ENCODE measurements at regions not wholly inside any gene's neighbourhood (a gene's known extent, or its start where the extent isn't known, plus 50 kb on each side); places are given as distances from the start of the nearest gene placed in this dataset.

DNA sequence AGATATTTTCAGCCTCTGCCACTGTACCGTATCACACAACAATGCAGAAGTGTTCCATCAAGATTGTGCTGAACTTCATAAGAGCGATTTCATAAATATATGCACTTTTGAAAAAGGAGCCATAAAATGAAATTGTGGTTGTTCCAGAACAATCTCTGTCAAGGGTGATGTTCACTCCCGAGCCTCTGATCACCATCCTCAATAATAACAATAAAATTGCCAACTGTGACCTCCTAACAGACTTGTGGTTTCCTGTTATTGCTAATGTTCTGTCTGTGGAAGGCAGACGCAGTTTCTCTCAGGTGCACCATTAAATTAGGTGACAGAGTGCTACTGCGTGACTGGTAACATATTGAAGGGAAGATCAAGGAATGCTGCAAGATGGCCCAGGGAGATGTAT, 383.7 kb downstream of the SOCS6 start:
- DNase-seq (ENCODE audit: low spot score): no peak

DNA sequence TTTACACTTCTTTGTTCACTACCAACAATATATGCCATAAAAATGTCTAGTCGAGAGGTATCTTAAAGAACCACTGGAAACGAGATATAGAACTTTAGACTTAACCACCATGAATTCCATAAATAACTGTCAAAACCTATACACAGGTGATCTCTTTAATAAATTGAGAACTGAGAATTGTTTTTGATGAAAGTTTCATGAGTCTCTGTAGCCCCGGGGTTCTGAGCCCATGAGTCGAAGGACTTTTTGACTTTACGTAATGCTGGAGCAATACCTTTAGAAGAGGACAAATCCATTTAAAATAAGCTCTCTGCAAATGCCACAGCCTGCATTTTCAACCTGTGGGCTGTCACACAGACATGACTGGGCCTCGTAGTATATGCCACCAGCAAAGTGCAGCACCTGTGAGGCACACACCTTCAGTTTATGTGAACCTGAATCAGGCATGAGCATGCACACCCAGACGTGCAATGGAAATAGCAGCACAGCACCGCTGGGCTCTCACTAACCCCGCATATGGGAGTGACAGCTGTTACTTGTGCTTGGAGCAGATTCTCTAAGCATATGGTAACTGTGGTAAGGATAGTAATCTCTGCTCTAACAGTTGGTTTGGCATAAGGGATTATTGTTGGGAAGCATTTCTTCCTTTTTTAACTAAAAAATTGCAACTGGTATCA, 383.2 kb downstream of the SOCS6 start:
- DNase-seq (ENCODE audit: low spot score): no peak

DNA sequence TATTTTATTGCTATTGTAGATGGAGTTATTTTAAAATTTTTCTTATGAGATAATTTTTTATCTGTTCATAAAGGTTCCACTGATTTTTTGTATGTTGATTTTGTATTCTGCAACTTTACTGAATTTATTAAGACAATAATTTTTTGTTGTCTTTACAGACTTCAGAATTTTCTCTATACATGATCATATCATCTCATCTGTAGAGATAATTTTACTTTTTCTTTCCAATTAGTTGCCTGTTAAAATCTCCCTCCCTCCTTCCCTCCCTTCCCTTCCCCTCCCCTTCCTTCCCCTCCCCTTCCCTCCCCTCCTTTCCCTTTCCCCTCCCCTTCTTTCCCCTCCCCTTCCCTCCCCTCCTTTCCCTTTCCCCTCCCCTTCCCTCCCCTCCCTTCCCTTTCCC, 378.1 kb downstream of the SOCS6 start:
- no peak for DNase-seq (ENCODE audit: low spot score)

DNA sequence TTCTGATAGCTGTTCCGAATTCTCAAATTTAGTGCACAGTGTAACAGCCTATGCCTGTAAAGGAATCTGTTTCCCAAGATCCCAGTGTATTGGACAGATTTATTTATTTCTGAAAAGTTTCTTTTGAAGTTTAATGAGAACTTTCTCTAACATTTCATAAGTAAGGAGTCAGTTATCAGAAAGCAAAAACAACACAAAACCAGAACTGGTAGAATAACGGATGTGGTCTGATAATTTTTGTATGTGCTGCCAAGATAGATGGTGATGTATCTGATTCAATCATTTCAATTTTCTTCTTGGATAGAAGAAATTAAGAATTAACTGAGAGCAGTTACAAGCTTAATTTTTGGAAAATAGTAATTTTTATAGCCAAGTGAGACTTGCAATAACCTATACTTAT, 374.3 kb downstream of the SOCS6 start:
- no peak for DNase-seq (ENCODE audit: low spot score)

DNA sequence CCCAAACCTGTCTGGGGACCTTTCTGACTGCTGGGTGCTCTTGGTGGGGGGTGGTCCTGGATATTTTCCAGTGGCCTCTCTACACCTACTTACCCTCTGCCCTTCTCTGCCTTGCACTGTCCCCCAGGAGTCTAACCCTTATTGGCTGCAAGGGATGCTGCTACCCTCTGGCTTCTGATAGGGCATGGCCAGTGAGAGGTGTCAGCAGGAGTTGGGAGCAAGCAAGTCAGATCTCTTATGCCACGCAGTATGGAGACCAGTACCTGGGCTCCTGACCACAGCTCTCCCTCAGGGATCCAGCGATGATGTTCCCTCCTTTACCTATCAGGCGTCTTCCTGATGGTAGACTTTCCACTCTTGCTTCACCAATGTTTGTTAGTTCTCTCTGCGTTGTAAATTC, 373.7 kb downstream of the SOCS6 start:
- no peak for DNase-seq (ENCODE audit: low spot score)

DNA sequence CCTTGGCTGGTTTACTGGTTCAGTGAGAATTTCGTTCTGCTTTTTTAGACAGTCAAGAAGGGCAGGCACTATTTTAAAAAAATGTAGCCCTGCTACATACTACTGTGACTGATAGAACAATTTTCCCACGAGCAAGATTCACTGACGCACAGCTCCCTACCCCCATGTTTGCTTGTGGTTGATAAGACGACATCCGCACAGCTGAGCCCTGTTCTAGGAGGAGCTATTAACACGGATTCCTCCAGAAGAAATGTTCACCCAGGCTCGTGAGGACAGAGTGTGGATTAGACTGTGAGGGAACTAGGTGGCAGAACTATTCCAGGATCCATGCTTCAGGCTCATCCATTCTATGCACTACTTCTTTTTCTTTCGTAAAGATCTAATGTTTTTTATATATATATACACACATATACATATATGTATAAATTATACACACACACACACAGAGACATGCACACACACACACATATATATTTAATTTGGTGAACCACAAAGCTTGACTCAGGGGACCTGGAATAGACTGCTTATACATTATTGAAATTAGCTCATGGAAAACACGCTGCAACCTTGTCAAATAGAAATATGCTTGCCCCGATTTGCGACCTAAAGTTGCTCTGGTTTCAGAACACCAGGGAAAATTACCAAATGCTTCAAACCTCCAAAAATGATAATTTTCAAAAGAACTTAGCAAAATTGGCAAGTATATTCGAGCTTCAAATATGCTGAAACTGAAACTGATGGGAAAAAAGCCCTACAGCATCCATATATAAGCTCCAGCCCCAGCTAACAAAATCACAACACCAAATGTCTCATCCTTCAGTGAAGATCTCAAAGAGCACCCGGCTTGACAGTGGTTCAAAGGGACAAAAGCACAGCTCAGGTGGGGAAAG, 370.4 kb downstream of the SOCS6 start:
- DNase-seq (ENCODE audit: low spot score): no peak

DNA sequence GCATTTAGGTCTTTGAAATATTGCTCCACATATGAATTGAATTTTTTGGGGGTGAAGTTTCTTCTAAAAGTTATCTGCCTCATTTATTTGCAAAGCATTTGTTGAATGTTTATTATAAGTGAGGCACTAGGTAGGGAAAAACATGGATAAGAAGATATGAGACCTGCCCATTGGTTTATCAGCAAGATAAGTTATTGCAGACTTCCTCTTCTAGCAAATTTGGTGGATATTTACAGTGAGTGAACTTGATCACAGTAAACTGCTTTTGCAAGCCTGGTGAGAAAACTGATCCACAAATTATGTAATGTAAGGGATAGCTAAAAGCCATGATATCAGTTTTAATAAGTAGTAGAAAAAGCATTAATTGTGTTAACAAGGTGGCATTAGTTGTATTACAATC, 364.8 kb downstream of the SOCS6 start:
- DNase-seq (ENCODE audit: low spot score): no peak

DNA sequence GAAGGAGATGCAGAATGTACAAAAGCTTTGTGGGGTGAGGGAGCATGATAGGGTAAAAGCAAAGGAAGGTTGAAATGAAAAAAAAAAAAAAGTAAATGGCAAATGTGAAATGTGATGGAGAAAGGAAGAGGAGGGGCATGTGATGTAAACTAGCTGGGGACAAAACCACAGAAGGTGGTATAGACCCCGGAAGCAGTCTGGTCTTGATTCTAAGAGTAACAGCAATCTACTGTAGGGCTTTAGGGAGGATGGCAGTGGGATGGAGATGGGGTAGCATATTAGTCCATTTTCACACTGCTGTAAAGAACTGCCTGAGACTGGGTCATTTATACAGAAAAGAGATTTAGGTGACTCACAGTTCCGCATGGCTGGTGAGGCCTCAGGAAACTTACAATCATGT, 362.0 kb downstream of the SOCS6 start:
- no peak for DNase-seq (ENCODE audit: low spot score)

DNA sequence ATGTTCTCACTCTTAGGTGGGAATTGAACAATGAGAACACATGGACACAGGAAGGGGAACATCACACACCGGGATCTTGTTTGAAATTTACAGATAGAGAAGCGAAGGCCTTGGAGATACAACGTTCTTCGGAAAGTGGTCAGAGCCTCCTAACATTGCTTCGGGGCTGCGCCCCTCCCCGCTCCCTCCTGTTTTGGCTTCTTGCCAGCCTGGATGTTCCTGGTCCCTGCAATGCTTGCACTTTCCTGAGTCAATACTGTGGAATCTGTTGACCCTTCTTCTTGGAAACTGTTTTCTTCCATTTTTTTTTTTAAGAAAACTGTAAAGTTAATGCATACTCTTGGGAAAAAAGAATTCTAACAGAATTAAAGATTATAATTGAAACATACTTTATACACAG, 360.8 kb downstream of the SOCS6 start:
- DNase-seq (ENCODE audit: low spot score): no peak

DNA sequence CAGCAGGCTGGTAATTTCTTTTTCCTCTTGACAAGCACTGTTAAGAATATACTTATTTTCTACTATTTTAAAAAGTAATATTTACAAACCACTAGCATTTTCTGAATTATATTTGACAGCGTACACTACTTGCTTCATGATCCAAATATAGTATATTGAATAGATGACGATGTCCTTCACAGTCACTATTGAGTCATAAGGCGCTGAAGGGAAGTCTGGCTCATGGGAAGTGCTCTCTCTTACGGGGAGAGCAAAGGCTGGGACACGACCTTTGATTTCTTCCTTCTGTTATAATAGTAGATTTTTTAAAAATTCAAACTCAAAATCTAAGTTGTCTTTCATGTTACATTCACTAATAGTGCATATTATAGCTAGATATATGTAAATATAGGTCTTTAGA, 357.1 kb downstream of the SOCS6 start:
- DNase-seq (ENCODE audit: low spot score): no peak

DNA sequence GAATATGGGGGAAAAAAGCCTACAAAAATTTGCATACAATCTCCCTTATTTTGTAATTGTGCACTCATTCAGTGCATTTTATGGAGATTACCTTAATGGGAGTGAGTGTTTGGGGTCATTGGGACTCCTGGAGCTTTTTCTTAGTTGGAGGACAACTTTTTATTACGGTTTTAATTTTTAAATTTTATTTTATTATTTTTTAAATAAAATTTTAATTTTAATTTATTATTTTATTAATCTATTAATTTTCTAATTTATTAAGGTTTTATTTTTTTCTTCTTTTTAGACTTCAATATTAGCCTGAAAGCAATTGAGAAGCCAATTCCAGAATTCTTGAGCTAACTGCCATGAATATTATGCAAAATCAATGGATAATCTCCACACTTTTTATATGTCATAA, 355.0 kb downstream of the SOCS6 start:
- no peak for DNase-seq (ENCODE audit: low spot score)

DNA sequence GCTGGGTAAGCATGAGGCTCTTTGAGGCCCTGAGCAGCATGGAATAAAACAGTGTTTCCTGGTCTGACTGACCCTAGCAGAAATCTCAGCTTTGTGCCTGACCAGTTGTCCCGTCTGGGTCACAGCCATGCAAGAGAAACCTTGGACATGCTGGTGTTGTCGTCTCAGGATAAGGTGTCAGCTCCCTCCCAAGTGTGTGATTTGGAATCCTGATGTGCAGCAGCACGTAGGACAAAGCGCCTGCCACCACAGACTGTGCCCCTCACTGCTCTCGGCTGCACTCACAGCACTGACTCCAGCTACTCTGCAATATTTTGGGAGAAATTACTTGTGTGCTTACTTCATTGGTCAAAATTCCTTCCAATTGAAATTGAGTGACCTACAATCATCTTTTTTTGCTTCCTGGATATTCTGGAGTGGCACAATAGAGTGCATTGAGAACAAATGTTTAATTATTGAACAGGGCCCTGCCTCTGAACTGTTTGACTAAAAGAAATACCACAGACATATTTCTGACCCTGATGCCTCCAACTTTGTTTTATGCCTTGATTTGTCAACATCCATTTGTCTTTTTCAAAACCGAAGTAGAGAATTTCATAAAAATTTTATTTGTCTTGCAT, 352.4 kb downstream of the SOCS6 start:
- DNase-seq (ENCODE audit: low spot score): no peak

DNA sequence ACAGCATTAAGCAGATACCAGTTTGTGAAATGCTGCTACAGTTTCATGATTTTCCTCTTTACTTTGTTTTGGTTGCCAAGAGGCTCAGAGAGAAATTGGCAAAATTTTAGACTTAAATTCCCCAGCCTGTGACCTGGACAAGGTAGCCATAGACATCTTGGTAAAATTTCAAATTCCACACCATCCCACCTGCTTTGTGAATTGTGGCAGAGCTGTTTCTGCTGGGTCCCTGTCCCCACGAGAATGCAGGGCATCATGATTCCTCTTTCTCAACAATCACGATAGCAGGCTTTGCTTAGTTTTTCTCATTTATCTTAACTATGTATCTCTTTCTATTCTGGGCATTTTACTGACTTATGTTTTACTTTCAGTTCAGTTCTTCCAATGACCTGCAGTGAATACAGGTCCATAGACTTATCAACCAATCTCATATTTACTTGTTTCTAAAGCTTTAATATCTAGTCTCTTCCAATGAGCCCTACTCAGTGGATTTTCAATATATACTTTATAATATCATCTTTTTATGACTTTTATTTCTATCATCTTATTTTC, 351.6 kb downstream of the SOCS6 start:
- DNase-seq (ENCODE audit: low spot score): no peak

DNA sequence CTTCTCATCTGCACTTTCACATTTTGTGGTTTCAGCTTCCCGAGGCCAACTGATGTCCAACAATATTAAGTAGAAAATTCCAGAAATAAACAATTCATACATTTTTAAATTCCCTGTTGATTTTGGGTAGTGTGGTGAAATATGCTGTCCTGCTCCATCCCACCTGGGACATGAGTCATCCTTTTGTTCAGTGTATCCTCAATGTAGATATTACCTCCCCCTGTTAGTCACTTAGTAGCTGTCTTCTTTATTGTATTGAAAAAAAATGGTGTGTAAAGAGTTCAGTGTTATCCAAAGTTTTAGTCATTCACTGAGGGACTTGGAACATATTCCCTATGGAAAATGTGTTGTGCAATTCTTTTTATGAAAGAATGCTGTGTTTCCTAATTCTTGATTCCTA, 348.1 kb downstream of the SOCS6 start:
- DNase-seq (ENCODE audit: low spot score): no peak

DNA sequence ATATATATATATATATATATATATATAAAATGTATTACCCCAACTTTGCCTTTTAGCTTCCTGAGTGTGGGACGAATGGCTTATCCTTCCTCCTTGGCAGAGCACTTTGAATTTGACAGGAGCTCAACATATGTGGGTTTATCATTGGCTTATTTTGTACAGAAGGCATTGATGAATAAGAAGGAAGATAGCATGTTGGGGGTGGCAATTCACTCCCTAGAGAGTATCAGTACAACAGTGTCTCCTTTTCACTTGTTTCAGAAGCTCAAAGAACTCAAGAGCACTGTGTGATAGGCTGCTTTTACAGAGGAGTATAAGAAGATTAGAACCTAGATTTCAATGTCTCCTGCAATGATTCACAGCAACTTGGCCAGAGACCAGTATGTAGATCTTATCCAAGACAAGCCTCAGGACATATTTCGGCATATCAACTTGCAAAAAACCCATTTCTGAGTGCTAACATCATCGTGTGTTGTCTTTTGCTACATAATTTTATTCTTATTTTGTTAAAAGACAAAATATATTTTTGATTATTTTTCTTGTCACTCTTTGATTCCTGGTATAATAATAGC, 345.8 kb downstream of the SOCS6 start:
- no peak for DNase-seq (ENCODE audit: low spot score)

DNA sequence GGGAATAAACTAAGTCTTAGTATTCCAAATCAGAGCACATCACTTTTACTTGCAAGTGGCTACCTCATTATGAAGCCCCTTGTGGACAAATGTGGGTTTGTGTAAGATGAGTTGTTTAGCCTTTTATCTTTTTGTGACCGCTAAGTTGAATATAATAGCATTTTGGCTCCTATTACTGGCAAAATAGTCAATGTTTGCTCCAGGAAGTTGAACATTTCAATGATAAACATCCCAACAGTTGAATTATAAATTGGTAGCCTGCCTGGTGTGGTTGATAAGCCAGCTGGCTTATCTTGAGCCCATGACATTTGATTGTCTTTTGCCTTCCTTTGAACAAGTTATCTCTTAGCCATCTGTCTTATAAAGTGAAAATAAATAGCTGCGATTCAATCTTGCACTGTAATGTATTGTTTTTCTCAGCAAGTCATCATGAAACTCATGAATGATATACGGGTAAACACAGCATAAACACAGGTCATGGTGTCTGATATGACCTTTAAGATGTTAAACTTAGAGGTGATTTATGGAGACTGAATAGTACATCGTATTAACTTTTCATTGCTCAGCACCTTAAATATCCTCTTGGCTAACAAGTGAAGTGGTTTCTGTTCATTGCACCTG, 338.4 kb downstream of the SOCS6 start:
- DNase-seq (ENCODE audit: low spot score): no peak

DNA sequence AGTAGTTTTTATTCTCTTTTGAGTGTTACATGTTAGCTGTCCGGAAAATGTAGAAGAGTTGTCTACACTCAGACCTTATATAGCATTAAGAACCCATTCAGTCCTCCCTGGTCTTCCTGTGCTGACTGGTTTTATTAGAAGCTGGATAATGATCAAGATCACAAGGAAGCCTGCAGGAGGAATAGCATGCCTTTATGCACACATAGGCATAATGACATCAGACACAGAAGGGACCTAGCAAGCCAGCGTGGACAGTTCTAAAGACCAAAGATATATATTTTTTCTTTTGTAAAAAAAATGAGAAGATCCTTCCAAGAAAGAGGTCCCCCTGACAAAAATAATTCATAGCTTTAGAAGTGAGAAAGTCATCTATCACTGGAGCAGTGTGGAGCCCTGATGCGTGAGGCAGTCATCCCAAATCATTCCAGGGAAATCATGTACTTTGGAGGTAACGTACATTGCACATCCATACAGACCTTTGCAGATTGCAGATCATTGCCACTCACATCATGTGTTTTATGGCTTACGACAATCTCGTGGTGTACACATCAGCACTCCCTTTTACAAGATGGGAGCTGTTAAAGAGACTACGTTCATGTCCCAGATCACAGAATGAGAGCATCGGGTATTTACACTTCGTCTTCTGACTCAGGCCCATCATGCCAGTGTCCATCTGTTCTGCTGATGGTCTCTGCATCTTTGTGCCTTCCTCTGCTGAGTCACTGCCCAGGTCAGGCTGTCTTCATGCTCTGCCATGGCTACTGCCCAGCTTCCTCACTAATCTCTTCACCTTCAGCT, 334.0 kb downstream of the SOCS6 start:
- no peak for DNase-seq (ENCODE audit: low spot score)

DNA sequence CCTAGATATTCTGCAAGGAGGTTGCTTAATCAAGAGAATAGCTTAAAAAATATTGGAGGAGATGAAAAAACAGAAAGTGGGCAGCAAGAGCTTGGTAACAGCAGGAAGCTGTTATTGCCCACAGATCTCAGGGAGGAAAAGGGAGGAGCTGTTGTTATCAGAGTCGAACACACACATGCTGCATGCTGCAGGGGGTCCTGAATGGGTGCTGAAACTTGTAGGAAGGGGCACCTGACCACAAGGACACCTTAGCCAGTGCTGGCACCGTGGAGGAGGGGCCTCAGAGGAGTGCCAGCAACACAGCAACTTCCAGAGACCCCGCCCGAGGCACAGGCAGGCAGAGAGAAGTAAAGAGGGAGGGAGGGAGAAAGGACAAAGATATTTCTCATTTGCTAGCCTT, 332.9 kb downstream of the SOCS6 start:
- DNase-seq (ENCODE audit: low spot score): no peak

DNA sequence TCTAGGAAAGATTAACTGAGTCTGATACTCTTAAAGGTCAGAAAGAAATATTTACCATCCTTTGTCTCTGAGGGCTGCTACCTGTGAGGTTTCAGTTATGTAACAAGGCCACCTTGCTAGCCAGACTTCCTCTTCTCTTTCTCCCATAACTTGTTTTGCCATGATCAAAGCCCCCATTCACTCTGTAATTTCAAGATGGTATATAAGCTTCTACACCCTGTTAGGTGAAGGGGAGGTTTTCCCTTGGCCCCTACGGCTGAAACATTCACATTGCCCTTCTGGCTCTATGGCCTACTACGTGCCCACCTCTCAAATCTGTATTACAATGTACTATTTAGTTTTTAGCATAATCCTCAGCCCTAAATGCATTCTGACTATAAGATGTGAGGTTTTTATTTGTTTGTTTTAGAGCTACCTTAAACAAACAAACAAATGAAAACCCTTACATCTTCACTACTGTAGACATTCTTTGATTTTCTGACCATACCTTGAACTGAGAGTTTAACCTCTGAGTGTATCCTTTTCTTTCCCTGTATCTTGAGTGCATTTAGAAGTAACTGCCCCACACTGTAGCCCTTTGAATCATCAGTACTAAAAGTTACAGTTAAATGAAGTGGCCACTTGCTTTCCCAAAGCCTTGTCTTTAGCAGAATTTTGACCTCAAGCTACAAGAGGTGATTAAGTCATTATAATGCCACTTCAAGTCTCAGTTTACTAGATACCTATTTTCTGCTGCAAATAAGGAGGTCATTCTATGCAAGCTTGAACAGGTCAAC, 332.2 kb downstream of the SOCS6 start:
- no peak for DNase-seq (ENCODE audit: low spot score)
